ENCODE measurements at regions not wholly inside any gene's neighbourhood (a gene's known extent, or its start where the extent isn't known, plus 50 kb on each side); places are given as distances from the start of the nearest gene placed in this dataset.

DNA sequence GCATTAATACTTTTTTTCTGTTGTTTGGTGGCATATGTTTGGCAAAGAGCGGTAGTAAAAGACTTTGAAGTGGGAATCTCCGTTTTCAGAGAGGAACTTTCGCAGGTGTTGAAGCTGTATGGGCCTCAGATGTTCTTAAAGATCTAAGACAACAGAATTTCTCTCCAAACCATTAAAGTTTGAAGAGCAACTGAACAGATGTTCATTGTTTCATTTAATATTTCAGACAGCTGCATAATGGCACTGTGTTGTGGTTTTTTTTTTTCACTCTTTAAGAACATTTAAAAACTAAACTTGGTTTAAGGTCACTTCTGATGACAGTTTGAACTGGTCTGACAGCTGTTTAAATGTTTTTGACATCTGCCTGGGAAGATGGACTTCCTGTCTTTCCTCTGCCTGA is 882.7 kb upstream of the PCDH10 start:
- POLR2A ChIA-PET (ENCODE audit: low non-redundant PET), result no interaction called here
- Histone ChIP-seq H3K36me3 (ENCODE audit: insufficient read depth, low read length, poor library complexity, severe bottlenecking) (no peaks in the 10 kb centered on the region), H3K9me3 (ENCODE audit: low read depth, low read length, poor library complexity, severe bottlenecking) (no peaks in the 10 kb centered on the region), H3K27ac (ENCODE audit: low read depth, low read length, poor library complexity, severe bottlenecking) (no peak overlapping the region), H3K4me3 (ENCODE audit: low read depth, low read length, poor library complexity, severe bottlenecking) (no peak overlapping the region), H3K27me3 (replicated peaks; ENCODE audit: insufficient read depth, low read depth, low read length, poor library complexity) (no peaks in the 10 kb centered on the region), H3K4me1 (ENCODE audit: insufficient read depth, low read length, poor library complexity, severe bottlenecking) (no peaks in the 10 kb centered on the region)
- TF ChIP-seq, protein P1, sequence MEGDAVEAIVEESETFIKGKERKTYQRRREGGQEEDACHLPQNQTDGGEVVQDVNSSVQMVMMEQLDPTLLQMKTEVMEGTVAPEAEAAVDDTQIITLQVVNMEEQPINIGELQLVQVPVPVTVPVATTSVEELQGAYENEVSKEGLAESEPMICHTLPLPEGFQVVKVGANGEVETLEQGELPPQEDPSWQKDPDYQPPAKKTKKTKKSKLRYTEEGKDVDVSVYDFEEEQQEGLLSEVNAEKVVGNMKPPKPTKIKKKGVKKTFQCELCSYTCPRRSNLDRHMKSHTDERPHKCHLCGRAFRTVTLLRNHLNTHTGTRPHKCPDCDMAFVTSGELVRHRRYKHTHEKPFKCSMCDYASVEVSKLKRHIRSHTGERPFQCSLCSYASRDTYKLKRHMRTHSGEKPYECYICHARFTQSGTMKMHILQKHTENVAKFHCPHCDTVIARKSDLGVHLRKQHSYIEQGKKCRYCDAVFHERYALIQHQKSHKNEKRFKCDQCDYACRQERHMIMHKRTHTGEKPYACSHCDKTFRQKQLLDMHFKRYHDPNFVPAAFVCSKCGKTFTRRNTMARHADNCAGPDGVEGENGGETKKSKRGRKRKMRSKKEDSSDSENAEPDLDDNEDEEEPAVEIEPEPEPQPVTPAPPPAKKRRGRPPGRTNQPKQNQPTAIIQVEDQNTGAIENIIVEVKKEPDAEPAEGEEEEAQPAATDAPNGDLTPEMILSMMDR (conservative IDR thresholded peaks at IDR 0.05; ENCODE audit: low read depth, low read length), result no peak
- TF ChIP-seq EZH2 (IDR thresholded peaks at IDR 0.05; ENCODE audit: borderline replicate concordance, low read depth, low read length, poor library complexity, severe bottlenecking), result no peak
- no TSS peak for BruUV-seq (replicated peaks)
- CTCF ChIA-PET, result no interaction called here
- no peak for DNase-seq (ENCODE audit: low spot score)
- intact Hi-C loops (cut with micrococcal nuclease; ENCODE audit: unreplicated experiment), result no loop called here

DNA sequence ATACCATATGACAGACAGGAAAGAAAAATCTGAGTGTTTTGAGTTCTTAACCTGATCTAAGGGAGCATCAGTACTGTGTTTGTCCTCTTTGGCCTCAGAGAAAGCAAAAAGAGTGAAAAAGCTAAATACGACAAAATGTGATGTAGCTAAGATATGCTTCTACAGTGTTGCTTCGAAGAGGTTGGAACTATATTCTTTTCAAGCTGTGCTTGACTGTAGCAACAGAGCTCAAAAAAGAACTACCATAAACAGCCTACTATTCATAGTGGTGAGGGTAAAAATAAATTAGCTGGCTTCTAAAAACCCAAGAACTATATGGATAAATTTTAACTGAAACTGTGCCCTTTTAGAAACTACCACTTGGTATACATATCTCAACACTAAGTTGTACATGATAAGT is 881.8 kb upstream of the PCDH10 start:
- no peak for DNase-seq (ENCODE audit: low spot score)
- Histone ChIP-seq H3K4me3 (ENCODE audit: low read depth, low read length, poor library complexity, severe bottlenecking) (no peak overlapping the region), H3K36me3 (ENCODE audit: insufficient read depth, low read length, poor library complexity, severe bottlenecking) (no peaks in the 10 kb centered on the region), H3K4me1 (ENCODE audit: insufficient read depth, low read length, poor library complexity, severe bottlenecking) (no peaks in the 10 kb centered on the region), H3K27ac (ENCODE audit: low read depth, low read length, poor library complexity, severe bottlenecking) (no peak overlapping the region), H3K9me3 (ENCODE audit: low read depth, low read length, poor library complexity, severe bottlenecking) (no peaks in the 10 kb centered on the region), H3K27me3 (replicated peaks; ENCODE audit: insufficient read depth, low read depth, low read length, poor library complexity) (no peaks in the 10 kb centered on the region)
- BruUV-seq (replicated peaks), result no TSS peak
- CTCF ChIA-PET, result no interaction called here
- POLR2A ChIA-PET (ENCODE audit: low non-redundant PET), result no interaction called here
- intact Hi-C loops (cut with micrococcal nuclease; ENCODE audit: unreplicated experiment), result no loop called here
- TF ChIP-seq, protein P1 (conservative IDR thresholded peaks at IDR 0.05; ENCODE audit: low read depth, low read length), result no peak
- no peak for TF ChIP-seq EZH2 (IDR thresholded peaks at IDR 0.05; ENCODE audit: borderline replicate concordance, low read depth, low read length, poor library complexity, severe bottlenecking)

DNA sequence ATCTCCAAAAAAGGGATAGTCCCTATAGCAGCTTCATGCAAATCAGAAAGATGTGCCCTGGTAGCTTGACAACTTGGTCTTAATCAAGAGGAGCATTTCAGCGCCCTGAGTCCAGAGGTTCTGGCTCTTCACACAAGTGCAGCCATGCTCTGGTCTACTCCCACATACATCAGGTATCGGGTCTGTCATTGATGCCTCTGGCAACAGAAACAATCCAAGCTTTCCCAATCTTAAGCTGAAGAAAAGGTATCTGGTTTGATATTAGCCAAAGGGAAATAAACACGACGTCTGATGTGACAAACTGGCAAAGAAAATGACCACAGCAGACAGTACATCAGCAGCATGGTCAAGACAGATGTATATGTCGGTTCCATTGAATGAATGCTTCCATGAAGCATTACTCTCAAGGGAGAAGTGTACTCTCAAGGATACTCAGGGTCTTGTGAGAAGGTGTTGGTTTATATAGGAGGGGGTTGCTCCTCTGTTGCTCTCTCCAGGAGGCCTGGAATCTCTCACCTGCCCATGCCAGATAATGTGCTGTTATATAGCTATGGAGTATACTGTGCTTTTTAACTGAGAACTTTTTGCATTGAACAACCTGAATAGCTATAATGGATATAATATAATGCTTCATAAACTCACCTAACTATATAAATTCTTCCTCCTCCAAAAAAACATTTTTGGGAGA is 879.6 kb upstream of the PCDH10 start:
- Histone ChIP-seq H3K9me3 (ENCODE audit: low read depth, low read length, poor library complexity, severe bottlenecking) (no peaks in the 10 kb centered on the region), H3K4me1 (ENCODE audit: insufficient read depth, low read length, poor library complexity, severe bottlenecking) (no peaks in the 10 kb centered on the region), H3K4me3 (ENCODE audit: low read depth, low read length, poor library complexity, severe bottlenecking) (no peak overlapping the region), H3K27ac (ENCODE audit: low read depth, low read length, poor library complexity, severe bottlenecking) (no peak overlapping the region), H3K36me3 (ENCODE audit: insufficient read depth, low read length, poor library complexity, severe bottlenecking) (no peaks in the 10 kb centered on the region), H3K27me3 (replicated peaks; ENCODE audit: insufficient read depth, low read depth, low read length, poor library complexity) (no peaks in the 10 kb centered on the region)
- BruUV-seq (replicated peaks), result no TSS peak
- ChIA-PET POLR2A (ENCODE audit: low non-redundant PET) (no interaction called here), CTCF (no interaction called here)
- intact Hi-C loops (cut with micrococcal nuclease; ENCODE audit: unreplicated experiment), result no loop called here
- DNase-seq (ENCODE audit: low spot score), result no peak
- TF ChIP-seq, protein P1 (conservative IDR thresholded peaks at IDR 0.05; ENCODE audit: low read depth, low read length), result no peak
- TF ChIP-seq EZH2 (IDR thresholded peaks at IDR 0.05; ENCODE audit: borderline replicate concordance, low read depth, low read length, poor library complexity, severe bottlenecking), result no peak
